Astrocyte (in vitro differentiated cells and primary cell): ENCODE measurements at regions not wholly inside any gene's neighbourhood (a gene's known extent, or its start where the extent isn't known, plus 50 kb on each side); places are given as distances from the start of the nearest gene placed in this dataset.
A peak's percentile ranks its signal among the peaks of the same experiment; 100 is the strongest.

Source experiments
- DNase-seq: peaks from one replicate; pipeline ENCODE4 v3.0.0-alpha.2; 2010; ENCODE audit warnings: low read depth
- FAIRE-seq: peaks from 2 replicates; lab custom pipeline; 2011; peaks lifted over from hg19 to GRCh38; lab: Jason Lieb, UNC
- H2AFZ ChIP-seq: 2 replicates; pipeline ENCODE4 v1.6.0; 2012; ENCODE audit warnings: low read depth, low read length, inconsistent platforms
- H3K27ac ChIP-seq: 2 replicates; pipeline ENCODE4 v1.5.1; 2011; ENCODE audit warnings: low read depth, low read length, inconsistent platforms
- H3K27me3 ChIP-seq: 2 replicates; pipeline ENCODE4 v1.6.0; 2011; ENCODE audit warnings: low read length, inconsistent platforms; ENCODE audit not compliant: insufficient read depth
- H3K36me3 ChIP-seq: 2 replicates; pipeline ENCODE4 v1.5.1; 2011; ENCODE audit warnings: low read length, inconsistent platforms; ENCODE audit not compliant: insufficient read depth
- H3K4me1 ChIP-seq: 2 replicates; pipeline ENCODE4 v1.5.1; 2011; ENCODE audit warnings: low read length, inconsistent platforms; ENCODE audit not compliant: insufficient read depth
- H3K4me2 ChIP-seq: 2 replicates; pipeline ENCODE4 v1.6.0; 2012; ENCODE audit warnings: low read length, inconsistent platforms
- H3K4me3 ChIP-seq: 2 replicates; pipeline ENCODE4 v1.5.1; 2011; ENCODE audit warnings: low read depth, mild to moderate bottlenecking, low read length, inconsistent platforms; ENCODE audit not compliant: insufficient read depth
- H3K79me2 ChIP-seq: 2 replicates; pipeline ENCODE4 v1.6.0; 2012; ENCODE audit warnings: mild to moderate bottlenecking, low read length, inconsistent platforms; ENCODE audit not compliant: insufficient read depth
- H3K9ac ChIP-seq: 2 replicates; pipeline ENCODE4 v1.6.0; 2012; ENCODE audit warnings: mild to moderate bottlenecking, low read length, inconsistent platforms
- H3K9me3 ChIP-seq: 2 replicates; pipeline ENCODE4 v1.5.1; 2012; ENCODE audit warnings: low read depth, mild to moderate bottlenecking, low read length, inconsistent platforms; ENCODE audit not compliant: insufficient read depth
- H4K20me1 ChIP-seq: 2 replicates; pipeline ENCODE4 v1.6.0; 2012; ENCODE audit warnings: low read length, inconsistent platforms; ENCODE audit not compliant: insufficient read depth
- H3K27ac Mint-ChIP-seq: one replicate; pipeline ENCODE4 v1.8.0; 2021; ENCODE audit warnings: mild to moderate bottlenecking, mixed read lengths; ENCODE audit not compliant: unreplicated experiment
- H3K27me3 Mint-ChIP-seq: one replicate; pipeline ENCODE4 v1.8.0; 2021; ENCODE audit warnings: low read depth, mixed read lengths; ENCODE audit not compliant: unreplicated experiment
- H3K36me3 Mint-ChIP-seq: one replicate; pipeline ENCODE4 v1.8.0; 2021; ENCODE audit warnings: low read depth, mixed read lengths; ENCODE audit not compliant: unreplicated experiment
- H3K4me1 Mint-ChIP-seq: one replicate; pipeline ENCODE4 v1.8.0; 2021; ENCODE audit warnings: low read depth, mixed read lengths; ENCODE audit not compliant: unreplicated experiment
- H3K4me3 Mint-ChIP-seq: one replicate; pipeline ENCODE4 v1.8.0; 2021; ENCODE audit warnings: mild to moderate bottlenecking, moderate library complexity, mixed read lengths; ENCODE audit not compliant: unreplicated experiment
- H3K9me3 Mint-ChIP-seq: one replicate; pipeline ENCODE4 v1.8.0; 2021; ENCODE audit warnings: mild to moderate bottlenecking, mixed read lengths; ENCODE audit not compliant: unreplicated experiment
- EZH2 ChIP-seq: IDR thresholded peaks from 2 replicates; pipeline ENCODE4 v1.6.1; 2012; ENCODE audit warnings: mild to moderate bottlenecking, low read length, inconsistent platforms; ENCODE audit not compliant: insufficient read depth
- TF ChIP-seq, protein P1 (sequence below): IDR thresholded peaks from 2 replicates; pipeline ENCODE4 v1.5.1; 2011; ENCODE audit warnings: low read depth, mild to moderate bottlenecking, inconsistent platforms, low read length, moderate library complexity; ENCODE audit not compliant: insufficient read depth

DNA sequence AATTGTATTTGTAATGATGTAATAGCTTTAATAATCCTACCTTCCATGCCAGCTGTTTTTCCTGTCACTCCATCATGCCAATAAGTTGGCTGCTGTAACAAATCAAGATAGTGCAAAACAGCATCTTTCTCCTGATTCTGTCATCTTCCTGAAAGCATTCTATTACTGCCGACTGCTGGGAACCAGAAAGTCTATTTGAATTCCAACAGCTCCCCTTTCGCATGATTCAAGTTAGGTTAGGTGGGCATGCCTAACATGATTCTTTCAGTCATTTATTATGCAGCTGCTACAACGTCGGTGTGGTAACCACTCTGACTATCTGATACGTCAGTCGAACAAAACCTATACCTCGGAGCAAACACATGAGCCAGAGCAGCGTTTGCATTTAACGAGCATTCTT is 127.9 kb upstream of the DMD start:
- no peaks in the 10 kb centered on the region for H3K36me3 ChIP-seq
- H3K36me3 Mint-ChIP-seq: no peaks in the 10 kb centered on the region
- H4K20me1 ChIP-seq: no peaks in the 10 kb centered on the region
- H3K27ac Mint-ChIP-seq: no peak overlapping the region
- no peak overlapping the region for H3K27ac ChIP-seq
- no peak overlapping the region for H3K4me3 Mint-ChIP-seq
- no peaks in the 10 kb centered on the region for H3K27me3 Mint-ChIP-seq
- no peaks in the 10 kb centered on the region for H3K9me3 Mint-ChIP-seq
- H3K4me2 ChIP-seq: peak overlapping the region; percentile 26
- H3K9ac ChIP-seq: no peak overlapping the region
- H2AFZ ChIP-seq: no peak overlapping the region
- H3K9me3 ChIP-seq: no peaks in the 10 kb centered on the region
- FAIRE-seq (peak; percentile 55), DNase-seq (no peak)
- no peaks in the 10 kb centered on the region for H3K4me1 Mint-ChIP-seq
- no peaks in the 10 kb centered on the region for H3K79me2 ChIP-seq
- H3K27me3 ChIP-seq: no peaks in the 10 kb centered on the region
- H3K4me1 ChIP-seq: no peaks in the 10 kb centered on the region
- no peak overlapping the region for H3K4me3 ChIP-seq
- TF ChIP-seq, protein P1, sequence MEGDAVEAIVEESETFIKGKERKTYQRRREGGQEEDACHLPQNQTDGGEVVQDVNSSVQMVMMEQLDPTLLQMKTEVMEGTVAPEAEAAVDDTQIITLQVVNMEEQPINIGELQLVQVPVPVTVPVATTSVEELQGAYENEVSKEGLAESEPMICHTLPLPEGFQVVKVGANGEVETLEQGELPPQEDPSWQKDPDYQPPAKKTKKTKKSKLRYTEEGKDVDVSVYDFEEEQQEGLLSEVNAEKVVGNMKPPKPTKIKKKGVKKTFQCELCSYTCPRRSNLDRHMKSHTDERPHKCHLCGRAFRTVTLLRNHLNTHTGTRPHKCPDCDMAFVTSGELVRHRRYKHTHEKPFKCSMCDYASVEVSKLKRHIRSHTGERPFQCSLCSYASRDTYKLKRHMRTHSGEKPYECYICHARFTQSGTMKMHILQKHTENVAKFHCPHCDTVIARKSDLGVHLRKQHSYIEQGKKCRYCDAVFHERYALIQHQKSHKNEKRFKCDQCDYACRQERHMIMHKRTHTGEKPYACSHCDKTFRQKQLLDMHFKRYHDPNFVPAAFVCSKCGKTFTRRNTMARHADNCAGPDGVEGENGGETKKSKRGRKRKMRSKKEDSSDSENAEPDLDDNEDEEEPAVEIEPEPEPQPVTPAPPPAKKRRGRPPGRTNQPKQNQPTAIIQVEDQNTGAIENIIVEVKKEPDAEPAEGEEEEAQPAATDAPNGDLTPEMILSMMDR: no peak
- TF ChIP-seq EZH2: no peak

DNA sequence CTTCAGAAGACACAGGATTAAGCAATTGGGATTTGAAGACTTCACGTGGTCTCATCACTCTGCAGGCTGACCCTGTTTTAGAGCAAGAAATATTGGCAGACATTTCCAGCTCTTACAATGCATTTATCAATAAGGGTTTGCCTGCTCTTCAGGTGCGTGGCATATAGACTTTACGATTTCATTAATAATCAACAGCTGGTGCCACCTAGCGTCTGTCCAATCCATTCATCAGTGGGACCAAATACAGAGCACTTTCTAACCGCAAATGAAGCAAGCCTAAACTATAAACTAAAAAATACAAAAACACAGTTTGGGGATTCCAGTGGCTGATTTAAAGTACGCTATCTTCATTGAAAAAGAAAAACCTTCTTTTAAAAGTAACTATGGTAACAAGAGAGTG is 125.4 kb upstream of the DMD start:
- H3K36me3 Mint-ChIP-seq: no peaks in the 10 kb centered on the region
- no peaks in the 10 kb centered on the region for H3K4me1 Mint-ChIP-seq
- H3K27ac ChIP-seq: no peak overlapping the region
- no peak overlapping the region for H3K4me2 ChIP-seq
- no peaks in the 10 kb centered on the region for H4K20me1 ChIP-seq
- no peaks in the 10 kb centered on the region for H3K27me3 ChIP-seq
- no peak for TF ChIP-seq EZH2
- TF ChIP-seq, protein P1: no peak
- H2AFZ ChIP-seq: no peak overlapping the region
- H3K27ac Mint-ChIP-seq: no peak overlapping the region
- no peaks in the 10 kb centered on the region for H3K9me3 ChIP-seq
- H3K27me3 Mint-ChIP-seq: no peaks in the 10 kb centered on the region
- no peaks in the 10 kb centered on the region for H3K79me2 ChIP-seq
- no peak overlapping the region for H3K4me3 Mint-ChIP-seq
- no peak overlapping the region for H3K4me3 ChIP-seq
- H3K36me3 ChIP-seq: no peaks in the 10 kb centered on the region
- FAIRE-seq (peak; percentile 86), DNase-seq (no peak)
- H3K9ac ChIP-seq: no peak overlapping the region
- H3K4me1 ChIP-seq: no peaks in the 10 kb centered on the region
- H3K9me3 Mint-ChIP-seq: no peaks in the 10 kb centered on the region

DNA sequence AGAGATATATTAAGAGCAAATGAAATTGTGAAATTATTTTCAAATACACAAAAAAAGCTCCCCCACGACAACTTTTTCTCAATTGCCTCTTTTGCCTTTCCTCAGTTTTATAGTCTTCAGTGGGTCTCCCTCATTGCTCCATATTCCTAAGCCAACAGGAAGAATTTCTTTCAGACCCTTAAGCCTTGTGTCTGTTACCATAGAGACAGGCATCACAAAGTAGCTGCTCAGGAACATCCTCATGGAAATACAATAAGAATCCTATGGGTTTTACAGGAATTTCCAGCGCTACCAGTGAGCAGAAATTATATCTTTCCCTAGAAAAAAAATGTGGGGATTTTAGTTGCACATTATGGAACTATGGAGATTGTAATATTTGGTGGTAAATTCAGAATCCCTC is 121.9 kb upstream of the DMD start:
- H2AFZ ChIP-seq: no peak overlapping the region
- H3K9me3 Mint-ChIP-seq: no peaks in the 10 kb centered on the region
- no peak overlapping the region for H3K9ac ChIP-seq
- no peaks in the 10 kb centered on the region for H3K36me3 ChIP-seq
- no peaks in the 10 kb centered on the region for H3K4me1 ChIP-seq
- H3K36me3 Mint-ChIP-seq: no peaks in the 10 kb centered on the region
- H3K4me1 Mint-ChIP-seq: no peaks in the 10 kb centered on the region
- H3K9me3 ChIP-seq: no peaks in the 10 kb centered on the region
- DNase-seq (no peak), FAIRE-seq (no peak)
- H4K20me1 ChIP-seq: no peaks in the 10 kb centered on the region
- no peak overlapping the region for H3K27ac Mint-ChIP-seq
- no peaks in the 10 kb centered on the region for H3K27me3 ChIP-seq
- H3K27ac ChIP-seq: no peak overlapping the region
- no peaks in the 10 kb centered on the region for H3K79me2 ChIP-seq
- no peak overlapping the region for H3K4me3 ChIP-seq
- H3K27me3 Mint-ChIP-seq: no peaks in the 10 kb centered on the region
- no peak overlapping the region for H3K4me3 Mint-ChIP-seq
- no peak for TF ChIP-seq EZH2
- TF ChIP-seq, protein P1: no peak
- H3K4me2 ChIP-seq: no peak overlapping the region
